ENCODE measurements at regions not wholly inside any gene's neighbourhood (a gene's known extent, or its start where the extent isn't known, plus 50 kb on each side); places are given as distances from the start of the nearest gene placed in this dataset.
A peak's percentile ranks its signal among the peaks of the same experiment; 100 is the strongest.

DNA sequence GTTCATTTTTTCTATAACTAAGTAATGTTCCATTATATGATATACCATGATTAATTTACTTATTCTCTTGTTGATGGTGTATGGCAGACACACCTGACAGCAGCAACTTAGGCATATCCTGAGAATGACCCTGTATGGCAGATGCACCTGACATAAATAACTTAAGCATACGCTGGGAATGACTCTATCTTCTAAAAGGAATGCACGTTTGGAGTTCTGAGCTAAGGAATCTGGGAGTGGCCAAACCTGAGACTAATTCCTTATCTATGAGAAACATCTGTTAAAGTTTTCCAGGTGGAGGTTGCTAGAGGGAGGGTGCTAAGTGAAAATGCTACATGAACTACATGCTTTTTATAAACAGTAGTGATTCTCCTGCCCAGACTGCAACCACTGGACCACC, 96.7 kb upstream of the RGS18 start:
- TF ChIP-seq, protein P1, sequence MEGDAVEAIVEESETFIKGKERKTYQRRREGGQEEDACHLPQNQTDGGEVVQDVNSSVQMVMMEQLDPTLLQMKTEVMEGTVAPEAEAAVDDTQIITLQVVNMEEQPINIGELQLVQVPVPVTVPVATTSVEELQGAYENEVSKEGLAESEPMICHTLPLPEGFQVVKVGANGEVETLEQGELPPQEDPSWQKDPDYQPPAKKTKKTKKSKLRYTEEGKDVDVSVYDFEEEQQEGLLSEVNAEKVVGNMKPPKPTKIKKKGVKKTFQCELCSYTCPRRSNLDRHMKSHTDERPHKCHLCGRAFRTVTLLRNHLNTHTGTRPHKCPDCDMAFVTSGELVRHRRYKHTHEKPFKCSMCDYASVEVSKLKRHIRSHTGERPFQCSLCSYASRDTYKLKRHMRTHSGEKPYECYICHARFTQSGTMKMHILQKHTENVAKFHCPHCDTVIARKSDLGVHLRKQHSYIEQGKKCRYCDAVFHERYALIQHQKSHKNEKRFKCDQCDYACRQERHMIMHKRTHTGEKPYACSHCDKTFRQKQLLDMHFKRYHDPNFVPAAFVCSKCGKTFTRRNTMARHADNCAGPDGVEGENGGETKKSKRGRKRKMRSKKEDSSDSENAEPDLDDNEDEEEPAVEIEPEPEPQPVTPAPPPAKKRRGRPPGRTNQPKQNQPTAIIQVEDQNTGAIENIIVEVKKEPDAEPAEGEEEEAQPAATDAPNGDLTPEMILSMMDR (IDR thresholded peaks at IDR 0.05; ENCODE audit: low read depth, low read length) = no peak
- DNase-seq (ENCODE audit: low read depth) = no peak

DNA sequence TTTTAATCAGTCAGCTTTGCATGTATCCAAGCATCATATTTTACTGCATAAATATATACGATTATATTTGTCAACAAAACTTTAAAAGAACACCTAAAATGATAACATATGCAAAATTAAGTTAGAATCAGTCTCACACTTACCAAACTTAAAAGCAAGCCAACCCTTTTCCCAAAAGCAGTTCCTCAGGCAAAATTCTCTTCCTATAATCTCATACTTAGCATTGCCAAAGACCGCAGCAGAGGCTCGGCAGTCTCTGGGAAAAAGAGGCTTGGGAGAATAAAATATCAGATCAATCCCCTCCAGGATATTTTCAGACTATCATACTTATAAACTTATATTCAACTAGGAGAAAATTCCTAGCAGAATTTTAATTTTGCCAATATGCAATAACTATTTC, 93.2 kb upstream of the RGS18 start:
- TF ChIP-seq, protein P2, sequence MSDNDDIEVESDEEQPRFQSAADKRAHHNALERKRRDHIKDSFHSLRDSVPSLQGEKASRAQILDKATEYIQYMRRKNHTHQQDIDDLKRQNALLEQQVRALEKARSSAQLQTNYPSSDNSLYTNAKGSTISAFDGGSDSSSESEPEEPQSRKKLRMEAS (IDR thresholded peaks at IDR 0.05; ENCODE audit: low read depth, low read length) = no peak
- TF ChIP-seq, protein P1 (IDR thresholded peaks at IDR 0.05; ENCODE audit: low read depth, low read length) = no peak
- TF ChIP-seq POLR2A (IDR thresholded peaks at IDR 0.05; ENCODE audit: extremely low read depth, insufficient read length) (no peak), MYC (IDR thresholded peaks at IDR 0.05; ENCODE audit: low read depth, low read length) (no peak)
- no peak overlapping the region for H3K4me3 ChIP-seq (ENCODE audit: low read depth, low read length)
- no peak for DNase-seq (ENCODE audit: low read depth)

More for the DNA sequence above, 96.7 kb upstream of the RGS18 start:
- no peak overlapping the region for H3K4me3 ChIP-seq (ENCODE audit: low read depth, low read length)

DNA sequence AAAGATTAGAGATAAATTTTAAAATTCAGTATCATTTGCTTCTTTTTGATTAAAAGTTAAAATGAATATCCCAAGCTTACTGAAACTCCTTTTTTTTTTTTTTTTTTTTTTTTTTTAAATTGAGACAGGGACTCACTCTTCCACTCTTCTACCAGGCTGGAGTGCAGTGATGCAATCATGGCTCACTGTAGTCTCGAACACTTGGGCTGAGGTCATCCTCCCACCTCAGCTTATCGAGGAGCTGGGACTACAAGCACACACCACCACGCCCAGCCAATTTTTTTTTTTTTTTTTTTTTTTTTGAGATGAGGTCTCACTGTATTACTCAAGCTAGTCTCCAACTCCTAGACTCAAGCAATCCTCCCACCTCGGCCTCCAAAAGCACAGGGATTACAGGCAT, 92.1 kb upstream of the RGS18 start:
- peak; percentile 33 for DNase-seq (ENCODE audit: low read depth)
- H3K4me3 ChIP-seq (ENCODE audit: low read depth, low read length) = no peak overlapping the region
- TF ChIP-seq, protein P1 (IDR thresholded peaks at IDR 0.05; ENCODE audit: low read depth, low read length) = no peak
- TF ChIP-seq, protein P2 (IDR thresholded peaks at IDR 0.05; ENCODE audit: low read depth, low read length) = no peak
- TF ChIP-seq POLR2A (IDR thresholded peaks at IDR 0.05; ENCODE audit: extremely low read depth, insufficient read length) (no peak), MYC (IDR thresholded peaks at IDR 0.05; ENCODE audit: low read depth, low read length) (no peak)

DNA sequence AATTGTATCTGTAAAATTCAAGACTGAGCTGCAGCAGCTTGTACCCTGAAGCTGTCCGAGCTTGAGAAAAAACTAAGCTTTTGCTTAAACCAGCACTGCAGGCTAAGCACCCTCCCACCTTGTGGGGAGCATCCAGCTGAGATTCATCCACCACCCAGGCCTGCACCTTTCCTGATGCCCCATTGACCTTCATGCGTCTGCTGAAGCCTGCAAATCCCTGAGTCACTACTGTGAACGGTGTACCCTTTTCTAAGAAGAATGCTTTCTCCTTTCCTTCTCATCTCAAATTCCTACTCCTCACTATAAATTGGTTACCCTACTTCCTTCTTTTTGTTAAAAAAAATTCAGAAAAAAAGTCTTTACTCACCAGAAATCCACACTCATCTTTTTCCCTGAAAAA, 90.9 kb upstream of the RGS18 start:
- no peak for DNase-seq (ENCODE audit: low read depth)
- TF ChIP-seq, protein P2 (IDR thresholded peaks at IDR 0.05; ENCODE audit: low read depth, low read length) = no peak
- TF ChIP-seq, protein P1 (IDR thresholded peaks at IDR 0.05; ENCODE audit: low read depth, low read length) = no peak
- TF ChIP-seq POLR2A (IDR thresholded peaks at IDR 0.05; ENCODE audit: extremely low read depth, insufficient read length) (no peak), MYC (IDR thresholded peaks at IDR 0.05; ENCODE audit: low read depth, low read length) (no peak)
- H3K4me3 ChIP-seq (ENCODE audit: low read depth, low read length) = no peak overlapping the region

DNA sequence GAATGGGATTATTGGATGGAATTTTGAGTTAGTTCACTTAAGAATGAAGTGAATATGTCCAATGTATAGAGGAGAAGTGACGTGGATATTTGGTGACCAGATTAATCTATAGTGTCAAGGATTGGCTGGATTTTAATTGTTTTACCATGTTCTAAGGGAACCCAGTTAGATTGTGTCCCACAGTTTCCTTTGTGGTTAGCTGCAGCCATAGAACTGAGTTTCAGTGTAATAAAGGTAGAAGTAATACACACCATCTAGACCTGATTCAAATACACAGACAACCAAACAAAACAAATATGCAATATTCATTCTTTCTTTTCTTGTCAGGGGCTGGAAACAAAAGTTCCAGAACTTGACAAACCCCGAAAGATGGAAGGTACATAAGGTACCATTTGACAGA, 88.0 kb upstream of the RGS18 start:
- no peak overlapping the region for H3K4me3 ChIP-seq (ENCODE audit: low read depth, low read length)
- TF ChIP-seq, protein P2 (IDR thresholded peaks at IDR 0.05; ENCODE audit: low read depth, low read length) = no peak
- TF ChIP-seq POLR2A (IDR thresholded peaks at IDR 0.05; ENCODE audit: extremely low read depth, insufficient read length) (no peak), MYC (IDR thresholded peaks at IDR 0.05; ENCODE audit: low read depth, low read length) (no peak)
- TF ChIP-seq, protein P1 (IDR thresholded peaks at IDR 0.05; ENCODE audit: low read depth, low read length) = no peak
- DNase-seq (ENCODE audit: low read depth) = no peak

DNA sequence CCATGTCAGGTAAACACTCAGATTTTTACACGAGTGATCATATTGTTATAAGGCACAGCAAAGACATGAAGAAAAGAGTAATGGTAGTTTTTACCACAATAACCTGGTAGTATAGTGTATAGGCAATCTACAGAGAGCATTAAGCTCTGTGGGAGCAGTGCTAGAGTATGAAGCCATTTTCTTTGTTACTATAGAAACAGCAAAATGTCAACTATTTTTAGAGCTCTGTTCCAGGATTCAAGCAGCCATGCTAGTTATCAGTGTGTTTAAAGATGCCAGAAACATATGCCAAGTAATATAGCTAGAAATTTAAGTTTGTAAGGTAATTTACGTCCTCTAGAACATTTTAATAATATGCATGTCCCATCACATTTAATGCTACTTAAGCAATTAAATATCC, 77.6 kb upstream of the RGS18 start:
- no peak for DNase-seq (ENCODE audit: low read depth)
- no peak overlapping the region for H3K4me3 ChIP-seq (ENCODE audit: low read depth, low read length)
- TF ChIP-seq POLR2A (IDR thresholded peaks at IDR 0.05; ENCODE audit: extremely low read depth, insufficient read length) (no peak), MYC (IDR thresholded peaks at IDR 0.05; ENCODE audit: low read depth, low read length) (no peak)
- TF ChIP-seq, protein P2 (IDR thresholded peaks at IDR 0.05; ENCODE audit: low read depth, low read length) = no peak
- TF ChIP-seq, protein P1 (IDR thresholded peaks at IDR 0.05; ENCODE audit: low read depth, low read length) = no peak

Measured in NB4 (cell line).